GM19025 (cell line): ENCODE measurements at regions not wholly inside any gene's neighbourhood (a gene's known extent, or its start where the extent isn't known, plus 50 kb on each side); places are given as distances from the start of the nearest gene placed in this dataset.

Experiments used
- ATAC-seq: cut with Tn5 transposase; IDR thresholded peaks from one replicate; pipeline ENCODE4 v1.9.1; 2021; ENCODE audit warnings: mild to moderate bottlenecking, low read depth, moderate library complexity; ENCODE audit not compliant: unreplicated experiment

DNA sequence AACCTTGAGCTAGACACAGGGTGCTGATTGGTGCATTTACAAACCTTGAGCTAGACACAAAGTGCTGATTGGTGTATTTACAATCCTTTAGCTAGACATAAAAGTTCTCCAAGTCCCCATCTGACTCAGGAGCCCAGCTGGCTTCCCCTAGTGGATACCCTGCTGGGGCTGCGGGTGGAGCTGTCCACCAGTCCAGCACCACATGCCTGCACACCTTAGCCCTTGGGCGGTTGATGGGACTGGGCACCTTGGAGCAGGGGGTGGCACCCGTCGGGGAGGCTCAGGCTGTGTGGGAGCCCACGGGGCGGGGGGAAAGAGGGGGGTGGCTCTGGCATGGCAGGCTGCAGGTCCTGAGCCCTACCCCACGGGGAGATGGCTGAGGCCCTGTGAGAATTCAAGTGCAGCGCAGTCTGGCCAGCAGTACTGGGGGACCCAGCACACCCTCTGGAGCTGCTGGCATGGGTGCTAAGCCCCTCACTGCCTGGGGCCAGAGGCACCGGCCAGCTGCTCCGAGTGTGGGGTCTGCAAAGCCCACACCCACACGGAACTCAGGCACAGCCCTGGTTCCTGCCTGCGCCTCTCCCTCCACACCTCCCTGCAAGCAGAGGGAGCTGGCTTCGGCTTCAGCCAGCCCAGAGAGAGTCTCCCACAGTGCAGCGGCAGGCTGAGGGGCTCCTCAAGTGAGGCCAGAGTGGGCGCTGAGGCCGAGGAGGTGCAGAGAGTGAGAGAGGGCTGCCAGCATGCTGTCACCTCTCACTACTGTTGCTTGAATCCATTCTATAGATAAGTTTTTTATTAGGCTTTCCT, 369.8 kb upstream of the SMIM30 start:
- no peak for ATAC-seq

GRCh38 chr7:113486548-113486947, 368.2 kb upstream of the SMIM30 start:
- ATAC-seq = no peak

- no peak for ATAC-seq
These were observed 365.3 kb upstream of the SMIM30 start for GRCh38 chr7:113483657-113484056.

- ATAC-seq = no peak
These were observed 362.2 kb upstream of the SMIM30 start for GRCh38 chr7:113480537-113480936.

DNA sequence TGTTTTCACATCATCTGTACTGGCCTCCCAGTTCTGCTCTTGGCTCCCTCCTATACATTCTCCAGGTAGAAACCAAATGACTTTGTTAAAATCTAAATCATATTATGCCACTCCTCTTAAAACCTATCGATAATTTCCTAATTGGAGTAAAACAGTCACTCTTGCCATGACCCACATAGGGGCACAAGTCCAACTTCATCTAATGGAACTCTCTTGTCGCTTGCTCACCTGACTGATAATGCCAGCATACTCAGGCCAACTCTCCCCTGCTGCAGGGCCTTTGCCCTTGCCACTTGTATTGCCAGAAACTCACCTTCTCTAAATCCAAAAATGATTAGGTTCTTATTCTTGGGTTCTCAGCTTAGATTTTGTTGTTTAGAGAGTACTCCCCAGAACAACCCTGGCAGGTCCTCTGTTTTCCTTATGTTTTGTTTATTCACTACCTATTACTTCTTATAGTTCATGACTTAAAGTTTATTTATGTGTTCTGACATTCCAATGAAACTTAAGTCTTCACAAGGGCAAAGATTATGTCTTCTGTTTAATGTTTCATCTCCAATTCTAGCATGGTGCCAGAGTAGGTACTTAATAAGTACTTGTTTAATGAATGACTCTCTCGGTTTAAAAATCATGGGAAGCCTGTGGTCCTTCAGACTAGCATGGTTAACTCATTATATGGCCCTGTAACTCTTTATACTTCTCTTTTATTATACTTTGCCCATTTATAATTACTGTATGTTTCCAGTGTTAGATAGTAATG, 345.9 kb upstream of the SMIM30 start:
- ATAC-seq = no peak

DNA sequence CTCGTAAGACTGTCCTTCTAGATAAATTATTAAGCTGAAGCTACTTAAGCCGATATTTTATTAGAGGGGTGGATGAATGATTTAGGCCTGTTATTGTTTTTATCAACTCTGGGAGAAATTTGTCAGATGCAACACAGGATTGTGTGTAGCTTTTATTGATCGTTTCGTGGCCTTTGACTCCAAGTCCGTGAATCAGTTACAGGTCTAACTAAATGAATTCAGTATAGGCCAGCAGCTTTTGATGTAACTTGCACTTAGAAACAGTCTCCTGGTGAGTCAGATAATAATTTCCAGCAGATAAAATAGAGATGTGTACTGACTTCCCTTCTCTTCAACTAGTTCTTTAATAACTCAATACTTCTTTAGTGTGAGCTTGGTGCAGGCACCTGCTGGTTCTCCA, 341.7 kb upstream of the SMIM30 start:
- no peak for ATAC-seq

DNA sequence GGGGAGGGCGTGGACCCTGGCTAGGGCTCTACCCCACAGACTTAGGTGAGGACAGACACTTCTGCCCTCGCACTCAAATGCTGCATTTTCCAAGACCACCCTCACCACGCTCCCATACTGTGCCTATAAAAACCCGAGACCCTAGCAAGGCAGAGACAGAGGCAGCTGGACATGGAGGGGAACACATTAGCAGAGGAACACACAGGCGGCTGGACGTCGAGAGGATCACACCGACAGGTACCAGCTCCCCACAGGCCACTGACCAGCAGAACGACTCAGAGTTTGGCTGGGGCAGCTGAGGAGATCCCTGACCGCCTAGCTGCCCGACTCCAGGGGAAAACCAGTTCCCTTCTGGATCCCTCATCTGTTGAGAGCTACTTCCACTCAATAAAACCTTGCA, 338.2 kb upstream of the SMIM30 start:
- ATAC-seq = no peak

GRCh38 chr7:113454597-113455169, 336.3 kb upstream of the SMIM30 start:
- no peak for ATAC-seq

DNA sequence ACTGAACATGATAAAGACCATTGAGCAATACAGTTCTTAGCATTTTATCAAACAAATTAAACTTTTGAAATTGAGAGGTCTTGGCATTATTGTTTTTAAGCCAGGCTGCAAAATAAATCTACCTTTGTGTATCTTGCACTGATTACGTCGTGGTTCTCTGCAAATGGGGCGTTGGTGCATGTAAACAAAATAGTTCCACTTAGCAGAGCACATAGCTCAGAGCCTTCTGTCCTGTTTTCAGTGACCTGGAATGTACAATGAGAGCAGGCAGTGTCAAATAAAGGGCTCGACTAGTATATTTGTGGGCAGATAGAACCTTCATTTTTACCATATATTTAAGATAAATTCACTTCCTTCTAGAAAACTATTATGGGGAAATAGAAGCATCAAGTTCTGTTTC, 333.9 kb upstream of the SMIM30 start:
- ATAC-seq = no peak

- no peak for ATAC-seq
These were observed 328.4 kb upstream of the SMIM30 start for GRCh38 chr7:113446791-113447190.

- ATAC-seq = no peak
These were observed 328.0 kb upstream of the SMIM30 start for GRCh38 chr7:113446391-113446790.

DNA sequence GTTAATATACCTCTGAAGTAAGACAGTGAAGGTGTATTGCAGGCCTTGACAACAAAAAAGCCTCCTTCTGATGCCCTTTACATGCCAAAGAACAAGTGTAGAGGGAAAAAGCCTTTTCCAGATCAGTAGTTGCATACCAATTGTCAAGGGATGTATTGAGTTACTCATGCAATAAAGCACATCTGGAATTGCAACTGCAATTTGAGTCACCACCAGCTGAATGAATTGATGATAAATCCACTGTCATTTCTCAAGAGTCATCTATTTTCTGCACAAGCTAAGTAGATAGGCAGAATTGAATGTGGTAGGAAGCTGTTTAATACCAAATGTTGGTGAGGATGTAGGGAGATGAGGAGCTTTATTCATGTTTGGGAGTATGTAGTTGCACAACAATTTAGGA, 325.9 kb upstream of the SMIM30 start:
- ATAC-seq = no peak

DNA sequence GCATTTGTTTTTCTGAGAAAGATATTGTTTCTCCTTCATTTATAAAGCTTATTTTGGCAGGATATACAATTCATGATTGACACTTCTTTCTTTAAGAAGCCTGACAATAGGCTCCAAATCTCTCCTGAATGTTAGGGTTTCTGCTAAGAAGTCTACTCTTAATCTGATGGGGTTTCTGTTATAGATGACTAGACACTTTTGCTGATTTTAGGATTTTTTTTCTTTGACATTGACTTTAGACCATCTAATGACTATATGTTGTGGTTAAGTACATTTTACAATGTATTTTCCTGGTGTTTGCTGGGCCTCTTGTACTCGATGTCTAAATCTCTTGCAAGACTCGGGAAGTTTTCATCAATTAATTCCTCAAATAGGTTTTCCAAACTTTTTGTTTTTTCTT, 321.8 kb upstream of the SMIM30 start:
- ATAC-seq = no peak

DNA sequence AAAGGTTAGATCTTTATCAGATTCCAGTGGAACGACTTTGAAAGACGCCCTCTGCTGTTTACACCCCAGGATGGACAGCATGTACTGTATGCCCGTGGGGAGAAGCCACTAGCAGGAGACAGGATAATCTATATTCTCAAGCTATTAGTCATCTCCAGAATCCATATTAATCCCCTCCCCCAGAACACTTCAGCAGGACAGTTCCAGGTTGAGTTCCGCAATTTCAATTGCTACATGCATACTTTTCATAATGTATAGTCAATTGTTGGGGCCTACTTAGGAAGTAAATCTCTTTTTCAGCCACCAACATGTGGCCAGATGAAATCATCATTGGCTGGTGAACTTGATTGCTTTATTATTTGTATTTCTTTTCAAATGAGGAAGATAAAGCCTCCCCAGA, 313.1 kb upstream of the SMIM30 start:
- no peak for ATAC-seq

- no peak for ATAC-seq
These were observed 305.9 kb upstream of the SMIM30 start for GRCh38 chr7:113424185-113424817.

GRCh38 chr7:113421696-113422330, 303.5 kb upstream of the SMIM30 start:
- ATAC-seq = peak; percentile 99

GRCh38 chr7:113414401-113415035, 296.2 kb upstream of the SMIM30 start:
- no peak for ATAC-seq

DNA sequence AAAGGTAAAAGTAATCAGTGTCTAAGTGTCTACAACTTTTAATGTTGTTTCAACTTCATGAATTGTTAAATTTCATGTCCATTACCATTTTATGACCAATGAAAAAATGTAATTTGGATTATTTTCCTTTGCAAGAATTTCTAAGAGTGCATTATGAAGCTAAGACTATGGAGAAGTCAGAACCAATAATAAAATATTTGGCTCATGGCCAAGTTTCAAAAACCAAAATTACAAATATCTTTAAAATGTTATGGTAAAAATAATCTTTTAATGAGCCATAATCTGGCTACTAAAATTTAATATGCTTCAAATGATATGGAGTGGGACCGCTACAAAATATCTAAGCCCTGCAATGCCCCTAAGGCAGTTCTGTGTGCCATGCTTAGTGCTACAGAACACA, 294.1 kb upstream of the SMIM30 start:
- no peak for ATAC-seq

DNA sequence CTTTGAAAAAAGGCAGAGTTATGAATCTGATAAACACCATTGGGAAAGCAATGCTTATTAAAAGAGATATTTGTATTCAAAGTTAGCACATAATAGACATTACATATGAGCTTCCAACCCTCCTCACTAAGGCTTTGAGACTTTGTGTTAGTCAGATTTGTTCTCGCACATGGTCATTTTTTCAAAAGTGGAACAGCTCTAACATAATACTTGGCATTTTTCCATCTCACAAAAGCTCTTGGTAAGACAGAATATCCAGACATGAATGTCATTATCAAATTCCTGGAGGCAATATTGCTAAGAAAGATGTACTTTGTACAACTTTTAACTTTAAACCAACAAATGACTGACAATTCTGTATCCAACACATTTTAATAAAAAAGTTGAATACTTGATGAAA, 292.4 kb upstream of the SMIM30 start:
- no peak for ATAC-seq

DNA sequence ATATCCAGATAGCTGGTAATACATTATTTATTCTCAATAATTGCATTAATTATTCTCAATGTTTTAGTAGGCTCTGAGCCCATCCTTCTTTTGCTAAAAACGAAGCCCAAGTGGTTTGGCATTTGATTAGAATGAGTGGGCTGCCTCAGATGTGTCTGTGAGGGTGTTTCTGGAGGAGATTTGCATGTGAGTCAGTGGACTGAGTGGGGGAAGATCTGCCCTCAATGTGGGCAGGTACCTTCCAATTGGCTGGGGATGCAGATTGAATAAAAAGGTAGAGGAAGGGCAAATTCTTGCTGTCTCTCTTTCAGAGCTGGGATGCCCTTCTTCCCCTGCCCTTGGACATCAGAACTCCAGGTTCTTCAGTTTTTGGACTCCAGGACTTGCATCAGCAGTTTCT, 290.6 kb upstream of the SMIM30 start:
- ATAC-seq = no peak
